ENCODE measurements at regions not wholly inside any gene's neighbourhood (a gene's known extent, or its start where the extent isn't known, plus 50 kb on each side); places are given as distances from the start of the nearest gene placed in this dataset.

DNA sequence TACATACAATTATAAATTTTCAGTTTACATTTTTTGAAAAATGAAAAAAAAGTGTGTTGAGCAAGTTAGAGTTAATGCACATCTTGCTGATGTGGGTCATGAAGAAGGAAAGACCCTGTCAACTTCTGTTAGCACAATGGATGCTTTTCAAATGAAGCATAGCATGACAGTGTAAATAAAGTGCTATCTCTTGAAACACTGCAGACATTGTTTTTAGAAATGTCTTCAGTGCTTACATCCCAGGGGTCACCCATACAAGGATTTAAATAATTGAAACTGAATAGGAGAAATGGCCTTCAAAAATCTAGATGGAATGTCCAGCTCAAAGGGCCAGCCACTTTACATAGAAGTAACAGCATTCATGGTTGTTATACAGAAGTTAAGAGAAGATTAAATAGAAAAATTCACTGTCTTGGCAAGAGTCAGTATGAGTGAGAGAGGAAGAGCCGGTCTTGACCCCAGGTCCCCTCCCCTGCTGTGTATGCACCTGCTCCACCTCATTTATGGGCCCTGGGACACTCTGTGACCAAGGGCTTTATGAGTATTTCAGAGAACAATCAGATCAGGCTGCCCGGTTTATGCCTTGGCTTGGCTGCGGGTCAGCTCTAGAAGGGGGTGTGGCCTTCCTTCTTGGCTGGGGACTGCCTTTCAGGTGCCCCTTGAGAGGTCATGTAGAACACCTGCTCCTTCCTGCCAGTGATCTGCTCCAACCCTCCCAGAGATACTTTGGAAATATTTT is 237.7 kb upstream of the TMEM72 start:
- Mint-ChIP-seq H3K27ac (no peak overlapping the region), H3K27me3 (no peaks in the 10 kb centered on the region), H3K4me3 (no peak overlapping the region), H3K9me3 (peaks cover 0 to 14% (median 0%) of the 10 kb centered on the region in 5 donors), H3K36me3 (no peaks in the 10 kb centered on the region), H3K4me1 (no peaks in the 10 kb centered on the region)
- DNase-seq, result no peak
- ChIA-PET POLR2A (no interaction called here), CTCF (no interaction called here)
- H3K4me1 ChIP-seq (ENCODE audit: insufficient read depth, low read length), result no peaks in the 10 kb centered on the region
- H3K27ac ChIP-seq (ENCODE audit: low read depth, low read length), result no peak overlapping the region
- no peaks in the 10 kb centered on the region for H3K36me3 ChIP-seq (ENCODE audit: insufficient read depth, low read length)
- H3K4me3 ChIP-seq (ENCODE audit: low read length), result no peak overlapping the region
- H3K9me3 ChIP-seq (ENCODE audit: low read length), result no peaks in the 10 kb centered on the region
- no peaks in the 10 kb centered on the region for H3K27me3 ChIP-seq (ENCODE audit: insufficient read depth, low read length, poor library complexity, severe bottlenecking)

DNA sequence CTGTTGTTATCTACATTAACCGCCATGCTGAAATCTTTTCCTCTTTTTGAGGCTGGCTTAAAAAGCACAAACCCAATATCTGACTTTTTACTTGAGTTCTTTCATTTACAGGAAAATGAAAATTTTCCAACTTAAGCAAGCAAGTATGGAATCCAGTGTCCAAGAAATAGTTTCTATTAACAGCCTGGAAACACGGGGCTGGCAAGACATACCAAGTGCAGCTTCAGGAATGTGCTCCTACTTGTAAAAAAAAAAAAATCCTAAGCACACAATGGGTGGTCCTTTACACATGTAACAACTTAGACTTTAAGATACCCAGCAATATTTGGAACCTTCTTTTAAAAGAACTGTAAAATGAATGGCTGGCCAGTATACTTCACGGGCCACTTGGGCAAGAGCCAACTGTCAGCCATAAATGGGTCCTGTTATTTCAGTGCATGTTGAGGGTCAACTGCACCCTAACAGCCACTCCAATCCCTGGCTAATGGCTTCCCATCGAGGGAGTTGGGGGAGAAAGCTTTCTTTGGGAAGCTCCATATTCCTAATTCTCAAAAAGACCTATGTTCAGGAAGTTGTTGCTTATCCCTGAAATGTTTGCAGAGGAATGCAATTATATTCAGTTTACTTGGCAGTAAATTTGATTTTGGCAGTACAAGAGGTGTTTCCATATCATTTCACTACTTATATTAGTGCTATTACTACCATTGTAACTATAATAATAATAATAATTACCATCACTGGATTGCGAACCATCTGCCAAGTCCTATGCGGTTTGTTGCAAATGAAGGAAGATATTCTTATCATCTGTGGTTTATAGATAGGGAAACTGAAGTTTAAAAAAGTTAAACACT is 236.4 kb upstream of the TMEM72 start:
- Histone ChIP-seq H3K27ac (ENCODE audit: low read depth, low read length) (no peak overlapping the region), H3K36me3 (ENCODE audit: insufficient read depth, low read length) (no peaks in the 10 kb centered on the region), H3K27me3 (ENCODE audit: insufficient read depth, low read length, poor library complexity, severe bottlenecking) (no peaks in the 10 kb centered on the region), H3K4me1 (ENCODE audit: insufficient read depth, low read length) (no peaks in the 10 kb centered on the region), H3K4me3 (ENCODE audit: low read length) (no peak overlapping the region), H3K9me3 (ENCODE audit: low read length) (no peaks in the 10 kb centered on the region)
- H3K27me3 Mint-ChIP-seq, result no peaks in the 10 kb centered on the region
- no peaks in the 10 kb centered on the region for H3K4me1 Mint-ChIP-seq
- no peak overlapping the region for H3K4me3 Mint-ChIP-seq
- H3K9me3 Mint-ChIP-seq, result peaks cover 0 to 11% (median 0%) of the 10 kb centered on the region in 5 donors
- DNase-seq, result no peak
- POLR2A ChIA-PET, result no interaction called here
- no peaks in the 10 kb centered on the region for H3K36me3 Mint-ChIP-seq
- CTCF ChIA-PET, result no interaction called here
- no peak overlapping the region for H3K27ac Mint-ChIP-seq

DNA sequence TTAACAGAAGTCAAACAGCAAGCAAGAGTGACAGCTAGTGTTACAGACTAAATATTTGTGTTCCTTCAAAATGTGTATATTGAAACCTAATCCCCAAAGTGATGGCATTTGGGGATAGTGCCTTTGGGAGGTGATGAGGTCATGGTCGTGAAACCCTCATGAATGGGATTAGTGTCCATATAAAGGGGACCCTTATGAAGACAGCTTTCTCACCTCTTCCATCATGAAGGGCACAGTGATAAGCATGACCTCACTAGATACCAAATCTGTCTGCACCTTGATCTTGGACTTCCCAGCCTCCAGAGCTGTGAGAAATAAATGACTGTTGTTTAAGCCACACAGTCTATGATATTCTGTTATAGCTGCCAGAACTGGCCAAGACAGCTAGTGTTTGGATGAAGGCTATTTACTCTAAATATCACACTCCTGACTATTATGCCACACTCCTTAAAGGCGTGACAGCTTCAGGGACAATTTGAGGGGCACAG is 235.7 kb upstream of the TMEM72 start:
- H3K9me3 ChIP-seq (ENCODE audit: low read length), result no peaks in the 10 kb centered on the region
- no peaks in the 10 kb centered on the region for H3K4me1 Mint-ChIP-seq
- CTCF ChIA-PET, result no interaction called here
- H3K4me1 ChIP-seq (ENCODE audit: insufficient read depth, low read length), result no peaks in the 10 kb centered on the region
- no peaks in the 10 kb centered on the region for H3K36me3 Mint-ChIP-seq
- no peaks in the 10 kb centered on the region for H3K27me3 Mint-ChIP-seq
- H3K4me3 ChIP-seq (ENCODE audit: low read length), result no peak overlapping the region
- H3K27ac Mint-ChIP-seq, result no peak overlapping the region
- no peaks in the 10 kb centered on the region for H3K27me3 ChIP-seq (ENCODE audit: insufficient read depth, low read length, poor library complexity, severe bottlenecking)
- DNase-seq, result no peak
- peaks cover 0 to 11% (median 0%) of the 10 kb centered on the region in 5 donors for H3K9me3 Mint-ChIP-seq
- H3K27ac ChIP-seq (ENCODE audit: low read depth, low read length), result no peak overlapping the region
- H3K36me3 ChIP-seq (ENCODE audit: insufficient read depth, low read length), result no peaks in the 10 kb centered on the region
- POLR2A ChIA-PET, result no interaction called here
- H3K4me3 Mint-ChIP-seq, result no peak overlapping the region

DNA sequence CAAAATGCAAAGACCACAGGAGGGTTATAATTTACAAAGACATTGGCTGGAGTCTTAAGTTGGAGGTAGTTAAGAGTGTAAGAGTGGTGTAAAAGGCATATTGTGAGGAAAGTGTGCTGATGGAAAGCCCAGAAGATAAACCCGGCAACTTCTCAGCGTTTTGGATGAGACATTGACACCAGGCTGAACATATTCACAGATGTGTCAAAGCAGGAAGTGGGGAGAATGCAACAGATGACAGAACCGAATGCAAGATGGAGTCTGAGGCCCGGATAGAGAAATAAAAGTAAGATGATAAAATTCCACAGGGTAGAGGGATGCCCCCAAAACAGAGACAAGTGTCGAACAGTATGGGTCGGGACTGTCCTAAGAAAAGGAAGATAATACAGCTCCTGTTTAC is 230.4 kb upstream of the TMEM72 start:
- no peaks in the 10 kb centered on the region for H3K4me1 Mint-ChIP-seq
- no peak overlapping the region for H3K4me3 Mint-ChIP-seq
- H3K9me3 Mint-ChIP-seq, result peaks cover 0 to 2% (median 0%) of the 10 kb centered on the region in 5 donors
- ChIA-PET POLR2A (no interaction called here), CTCF (no interaction called here)
- Histone ChIP-seq H3K9me3 (ENCODE audit: low read length) (no peaks in the 10 kb centered on the region), H3K27me3 (ENCODE audit: insufficient read depth, low read length, poor library complexity, severe bottlenecking) (no peaks in the 10 kb centered on the region), H3K4me1 (ENCODE audit: insufficient read depth, low read length) (no peaks in the 10 kb centered on the region), H3K36me3 (ENCODE audit: insufficient read depth, low read length) (no peaks in the 10 kb centered on the region), H3K4me3 (ENCODE audit: low read length) (no peak overlapping the region), H3K27ac (ENCODE audit: low read depth, low read length) (no peak overlapping the region)
- H3K36me3 Mint-ChIP-seq, result no peaks in the 10 kb centered on the region
- no peak for DNase-seq
- no peak overlapping the region for H3K27ac Mint-ChIP-seq
- H3K27me3 Mint-ChIP-seq, result peaks cover 0 to 2% of the 10 kb centered on the region in 2 donors

DNA sequence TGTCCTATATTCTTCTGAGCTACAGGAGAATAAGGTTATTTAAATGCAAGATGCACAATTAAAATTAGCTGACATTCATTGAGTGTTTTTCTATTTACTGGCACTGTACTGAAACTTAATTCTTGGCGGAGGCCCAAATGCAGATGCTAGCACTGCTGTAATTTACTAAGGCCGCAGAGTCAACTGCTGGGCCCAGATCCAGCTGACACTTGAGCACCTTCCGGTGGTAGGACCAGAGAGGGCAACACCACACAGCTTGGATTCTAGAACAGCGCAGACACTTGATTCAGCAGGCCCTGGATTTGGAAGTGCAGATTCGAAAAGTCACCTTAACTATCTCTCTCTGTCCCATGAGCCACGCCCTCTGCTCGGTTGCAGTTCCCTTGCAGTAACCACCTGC is 228.6 kb upstream of the TMEM72 start:
- Histone ChIP-seq H3K9me3 (ENCODE audit: low read length) (no peaks in the 10 kb centered on the region), H3K4me3 (ENCODE audit: low read length) (no peak overlapping the region), H3K4me1 (ENCODE audit: insufficient read depth, low read length) (no peaks in the 10 kb centered on the region), H3K27ac (ENCODE audit: low read depth, low read length) (no peak overlapping the region), H3K36me3 (ENCODE audit: insufficient read depth, low read length) (no peaks in the 10 kb centered on the region), H3K27me3 (ENCODE audit: insufficient read depth, low read length, poor library complexity, severe bottlenecking) (no peaks in the 10 kb centered on the region)
- ChIA-PET CTCF (no interaction called here), POLR2A (no interaction called here)
- peaks cover 0 to 2% (median 0%) of the 10 kb centered on the region in 5 donors for H3K9me3 Mint-ChIP-seq
- no peaks in the 10 kb centered on the region for H3K36me3 Mint-ChIP-seq
- no peak overlapping the region for H3K27ac Mint-ChIP-seq
- peaks cover 0 to 2% of the 10 kb centered on the region in 2 donors for H3K27me3 Mint-ChIP-seq
- H3K4me1 Mint-ChIP-seq, result no peaks in the 10 kb centered on the region
- no peak for DNase-seq
- no peak overlapping the region for H3K4me3 Mint-ChIP-seq

DNA sequence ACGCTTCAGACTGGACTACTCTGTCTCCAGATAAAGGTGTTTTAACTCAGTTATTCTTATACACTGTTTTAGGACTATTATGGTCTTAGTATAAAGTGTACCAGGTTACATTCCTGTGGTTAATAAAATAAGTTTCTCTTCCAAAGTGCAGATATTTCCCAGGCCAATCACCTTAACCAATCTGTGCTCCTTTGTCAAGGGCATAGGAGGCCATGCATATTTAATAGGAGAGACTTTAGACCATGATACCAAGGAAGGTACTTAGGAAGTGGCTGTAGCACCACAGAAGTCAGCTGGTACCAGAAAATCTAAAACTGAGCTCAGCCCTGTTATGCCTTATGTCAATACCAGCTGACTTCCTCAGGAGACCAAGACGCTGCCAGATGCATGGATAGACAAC is 226.5 kb upstream of the TMEM72 start:
- ChIA-PET CTCF (no interaction called here), POLR2A (no interaction called here)
- H3K27ac Mint-ChIP-seq, result no peak overlapping the region
- no peaks in the 10 kb centered on the region for H3K4me1 Mint-ChIP-seq
- H3K4me3 ChIP-seq (ENCODE audit: low read length), result no peak overlapping the region
- H3K9me3 Mint-ChIP-seq, result peaks cover 0 to 2% (median 0%) of the 10 kb centered on the region in 5 donors
- no peaks in the 10 kb centered on the region for H3K27me3 ChIP-seq (ENCODE audit: insufficient read depth, low read length, poor library complexity, severe bottlenecking)
- H3K27ac ChIP-seq (ENCODE audit: low read depth, low read length), result no peak overlapping the region
- no peak overlapping the region for H3K4me3 Mint-ChIP-seq
- no peaks in the 10 kb centered on the region for H3K4me1 ChIP-seq (ENCODE audit: insufficient read depth, low read length)
- peaks cover 0 to 2% of the 10 kb centered on the region in 2 donors for H3K27me3 Mint-ChIP-seq
- DNase-seq, result no peak
- no peaks in the 10 kb centered on the region for H3K9me3 ChIP-seq (ENCODE audit: low read length)
- no peaks in the 10 kb centered on the region for H3K36me3 ChIP-seq (ENCODE audit: insufficient read depth, low read length)
- H3K36me3 Mint-ChIP-seq, result no peaks in the 10 kb centered on the region

DNA sequence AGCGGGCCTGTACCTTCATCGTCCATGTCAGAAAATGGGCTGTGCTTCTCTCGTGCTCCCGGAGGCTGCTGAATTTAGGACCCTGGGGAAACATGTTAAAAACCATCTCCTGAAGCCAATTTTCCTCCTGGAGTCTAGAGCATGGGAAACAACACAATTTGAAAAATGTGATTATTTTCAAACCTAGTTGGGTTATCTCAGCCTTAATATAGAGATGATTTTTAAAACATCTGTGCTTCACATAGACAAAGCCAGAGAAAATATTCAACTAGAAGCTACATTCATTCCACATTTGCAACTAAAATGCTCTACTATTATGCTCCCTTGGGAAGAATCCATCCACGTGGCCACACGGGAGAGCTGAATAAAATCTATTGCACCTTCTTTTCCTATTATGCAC is 225.9 kb upstream of the TMEM72 start:
- H3K36me3 Mint-ChIP-seq, result no peaks in the 10 kb centered on the region
- H3K27ac ChIP-seq (ENCODE audit: low read depth, low read length), result no peak overlapping the region
- POLR2A ChIA-PET, result no interaction called here
- no peaks in the 10 kb centered on the region for H3K4me1 ChIP-seq (ENCODE audit: insufficient read depth, low read length)
- H3K36me3 ChIP-seq (ENCODE audit: insufficient read depth, low read length), result no peaks in the 10 kb centered on the region
- H3K27me3 Mint-ChIP-seq, result peaks cover 2% of the 10 kb centered on the region in 2 donors
- no peaks in the 10 kb centered on the region for H3K9me3 ChIP-seq (ENCODE audit: low read length)
- no peaks in the 10 kb centered on the region for H3K27me3 ChIP-seq (ENCODE audit: insufficient read depth, low read length, poor library complexity, severe bottlenecking)
- no peak overlapping the region for H3K27ac Mint-ChIP-seq
- no peaks in the 10 kb centered on the region for H3K4me1 Mint-ChIP-seq
- DNase-seq, result no peak
- no peak overlapping the region for H3K4me3 ChIP-seq (ENCODE audit: low read length)
- peaks cover 0 to 2% (median 0%) of the 10 kb centered on the region in 5 donors for H3K9me3 Mint-ChIP-seq
- CTCF ChIA-PET, result no interaction called here
- no peak overlapping the region for H3K4me3 Mint-ChIP-seq

DNA sequence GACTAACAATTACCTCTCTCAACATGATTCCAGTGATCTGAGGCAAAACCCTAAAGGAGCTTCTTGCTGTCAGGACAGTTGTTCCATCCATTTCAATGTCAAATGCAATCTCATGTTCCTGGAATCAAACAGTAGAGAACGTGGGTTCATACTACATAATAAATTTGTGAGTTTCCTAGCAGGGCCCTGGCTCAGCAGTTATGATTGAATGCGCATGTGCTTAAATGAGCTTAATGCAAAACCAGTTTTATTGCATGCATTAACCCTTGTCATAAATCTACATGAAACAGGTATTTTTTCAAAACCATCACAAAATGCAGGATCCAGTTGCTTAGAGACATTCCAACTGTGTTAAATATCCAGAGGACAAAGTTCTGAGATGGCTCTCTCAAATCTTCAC is 225.4 kb upstream of the TMEM72 start:
- CTCF ChIA-PET, result no interaction called here
- no peak overlapping the region for H3K27ac Mint-ChIP-seq
- no peaks in the 10 kb centered on the region for H3K4me1 Mint-ChIP-seq
- no peak overlapping the region for H3K4me3 Mint-ChIP-seq
- H3K27me3 Mint-ChIP-seq, result peaks cover 1 to 3% of the 10 kb centered on the region in 2 donors
- Histone ChIP-seq H3K4me1 (ENCODE audit: insufficient read depth, low read length) (no peaks in the 10 kb centered on the region), H3K4me3 (ENCODE audit: low read length) (no peak overlapping the region), H3K36me3 (ENCODE audit: insufficient read depth, low read length) (no peaks in the 10 kb centered on the region), H3K27ac (ENCODE audit: low read depth, low read length) (no peak overlapping the region), H3K9me3 (ENCODE audit: low read length) (no peaks in the 10 kb centered on the region), H3K27me3 (ENCODE audit: insufficient read depth, low read length, poor library complexity, severe bottlenecking) (no peaks in the 10 kb centered on the region)
- peaks cover 0 to under 1% (median 0%) of the 10 kb centered on the region in 5 donors for H3K9me3 Mint-ChIP-seq
- DNase-seq, result no peak
- H3K36me3 Mint-ChIP-seq, result no peaks in the 10 kb centered on the region
- POLR2A ChIA-PET, result no interaction called here

Data from CD8-positive, alpha-beta memory T cell (primary cell).